ENCODE measurements at regions not wholly inside any gene's neighbourhood (a gene's known extent, or its start where the extent isn't known, plus 50 kb on each side); places are given as distances from the start of the nearest gene placed in this dataset.

DNA sequence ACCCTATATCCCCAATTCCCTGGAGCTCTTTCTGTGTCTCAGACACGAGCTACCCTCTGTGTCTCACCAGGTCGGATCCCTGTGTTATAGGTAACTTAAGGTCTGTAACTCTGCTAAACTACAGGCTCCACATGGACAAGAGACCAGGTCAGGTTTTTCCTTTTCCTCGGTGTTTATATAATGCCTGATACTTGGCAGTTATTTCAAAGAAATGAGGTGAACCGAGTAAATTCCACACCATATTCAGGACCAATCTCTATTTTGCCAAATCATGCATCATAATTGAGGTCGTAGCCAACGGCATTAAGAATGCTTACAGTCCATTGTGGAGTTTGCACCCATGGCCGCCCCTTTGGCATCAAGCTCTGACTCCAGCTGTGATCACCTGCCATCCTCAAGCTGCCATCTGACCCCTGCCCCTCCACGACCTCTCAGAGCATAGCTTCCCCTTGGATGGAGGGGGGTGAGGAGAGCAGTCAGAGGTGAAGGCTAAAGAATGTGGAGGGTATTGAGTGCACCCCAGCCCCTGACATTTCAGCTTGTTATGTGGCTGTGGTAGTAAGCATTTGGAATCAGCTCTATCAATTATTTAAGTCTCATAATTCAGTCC, 434.7 kb upstream of the RBFOX1 start:
- TF ChIP-seq, protein P1, sequence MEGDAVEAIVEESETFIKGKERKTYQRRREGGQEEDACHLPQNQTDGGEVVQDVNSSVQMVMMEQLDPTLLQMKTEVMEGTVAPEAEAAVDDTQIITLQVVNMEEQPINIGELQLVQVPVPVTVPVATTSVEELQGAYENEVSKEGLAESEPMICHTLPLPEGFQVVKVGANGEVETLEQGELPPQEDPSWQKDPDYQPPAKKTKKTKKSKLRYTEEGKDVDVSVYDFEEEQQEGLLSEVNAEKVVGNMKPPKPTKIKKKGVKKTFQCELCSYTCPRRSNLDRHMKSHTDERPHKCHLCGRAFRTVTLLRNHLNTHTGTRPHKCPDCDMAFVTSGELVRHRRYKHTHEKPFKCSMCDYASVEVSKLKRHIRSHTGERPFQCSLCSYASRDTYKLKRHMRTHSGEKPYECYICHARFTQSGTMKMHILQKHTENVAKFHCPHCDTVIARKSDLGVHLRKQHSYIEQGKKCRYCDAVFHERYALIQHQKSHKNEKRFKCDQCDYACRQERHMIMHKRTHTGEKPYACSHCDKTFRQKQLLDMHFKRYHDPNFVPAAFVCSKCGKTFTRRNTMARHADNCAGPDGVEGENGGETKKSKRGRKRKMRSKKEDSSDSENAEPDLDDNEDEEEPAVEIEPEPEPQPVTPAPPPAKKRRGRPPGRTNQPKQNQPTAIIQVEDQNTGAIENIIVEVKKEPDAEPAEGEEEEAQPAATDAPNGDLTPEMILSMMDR (IDR thresholded peaks at IDR 0.05; ENCODE audit: insufficient read depth, missing control alignments): no peak
- FAIRE-seq: no peak
- DNase-seq (ENCODE audit: insufficient read length, low spot score): no peak

DNA sequence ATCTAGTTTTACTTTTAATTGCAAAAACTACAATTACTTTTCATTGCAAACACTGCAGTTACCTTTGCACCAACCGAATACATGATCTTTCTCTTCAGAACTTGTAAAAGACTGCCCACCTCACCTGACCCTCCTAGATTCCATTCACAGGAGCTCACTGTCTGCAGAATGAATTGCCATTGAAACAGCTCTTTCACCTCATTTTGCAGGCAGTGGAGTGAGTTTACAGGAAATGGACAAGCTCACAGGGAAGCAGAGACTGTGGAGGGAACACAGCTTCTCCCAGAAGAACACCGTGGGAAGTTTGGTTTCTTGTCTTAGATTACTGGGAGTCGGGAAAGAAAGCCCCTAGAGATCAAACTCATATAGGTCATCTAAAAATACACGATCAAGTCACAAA, 439.7 kb upstream of the RBFOX1 start:
- TF ChIP-seq, protein P1 (IDR thresholded peaks at IDR 0.05; ENCODE audit: insufficient read depth, missing control alignments): no peak
- FAIRE-seq: no peak

DNA sequence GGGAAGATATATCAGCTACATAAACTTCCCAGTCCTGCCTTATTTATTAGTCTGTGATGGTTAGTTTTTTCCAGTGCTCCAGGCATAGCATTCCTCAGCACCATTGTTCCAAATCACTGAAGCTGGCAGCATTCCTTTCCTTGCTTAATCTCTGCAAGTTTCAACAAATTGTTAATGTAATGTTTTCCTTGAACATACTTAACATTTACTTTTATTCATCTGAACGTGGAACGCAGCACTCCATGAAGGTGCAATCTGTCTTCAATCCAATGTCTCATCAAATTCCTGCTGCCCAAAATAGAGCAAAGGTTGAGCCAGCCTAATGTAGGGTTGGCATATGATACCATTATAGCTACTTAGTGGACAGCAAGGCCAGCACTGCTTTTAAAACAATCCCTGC, 441.1 kb upstream of the RBFOX1 start:
- no peak for DNase-seq (ENCODE audit: insufficient read length, low spot score)
- TF ChIP-seq, protein P1 (IDR thresholded peaks at IDR 0.05; ENCODE audit: insufficient read depth, missing control alignments): no peak
- no peak for FAIRE-seq

More for the DNA sequence above, 439.7 kb upstream of the RBFOX1 start:
- DNase-seq (ENCODE audit: insufficient read length, low spot score): no peak

DNA sequence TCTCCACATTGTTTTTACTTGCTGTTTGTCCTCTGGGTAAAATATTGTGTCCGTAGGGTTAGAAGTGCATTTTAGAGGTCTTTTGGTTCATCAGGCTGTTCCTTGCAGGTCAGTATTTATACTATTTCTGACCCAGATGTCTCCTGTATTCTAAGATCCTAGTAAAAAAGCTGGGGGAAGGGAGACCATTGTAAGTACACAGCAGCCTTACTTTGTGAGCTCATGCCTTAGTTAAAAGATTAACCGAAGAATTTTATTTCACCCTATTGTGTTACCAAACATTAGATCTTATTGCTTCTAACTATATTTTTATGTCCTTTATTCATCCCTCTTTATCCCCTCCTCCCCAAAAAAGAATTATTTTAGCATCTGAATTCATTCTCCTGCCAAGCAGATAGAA, 444.1 kb upstream of the RBFOX1 start:
- TF ChIP-seq, protein P1 (IDR thresholded peaks at IDR 0.05; ENCODE audit: insufficient read depth, missing control alignments): no peak
- FAIRE-seq: no peak
- DNase-seq (ENCODE audit: insufficient read length, low spot score): no peak

DNA sequence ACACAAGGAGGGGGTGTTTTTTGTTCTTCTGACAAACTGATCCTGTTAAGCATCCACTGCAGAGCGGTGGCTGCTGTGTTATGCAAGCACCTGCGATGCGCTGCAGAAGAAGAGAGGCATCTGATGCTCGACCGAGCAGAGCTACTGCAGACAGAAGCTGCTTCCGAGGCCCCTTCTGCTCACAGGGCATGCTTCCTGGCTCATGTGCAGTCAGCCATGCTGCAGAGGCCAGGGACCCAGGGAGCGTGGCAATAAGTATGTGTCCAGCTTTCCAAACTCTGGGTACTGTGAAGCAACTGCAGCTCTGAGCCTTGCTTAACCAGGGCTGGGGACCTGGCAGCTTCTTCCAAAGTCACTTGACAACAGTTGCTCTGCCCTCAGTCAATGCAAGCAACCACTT, 448.6 kb upstream of the RBFOX1 start:
- DNase-seq (ENCODE audit: insufficient read length, low spot score): no peak
- TF ChIP-seq, protein P1 (IDR thresholded peaks at IDR 0.05; ENCODE audit: insufficient read depth, missing control alignments): no peak

DNA sequence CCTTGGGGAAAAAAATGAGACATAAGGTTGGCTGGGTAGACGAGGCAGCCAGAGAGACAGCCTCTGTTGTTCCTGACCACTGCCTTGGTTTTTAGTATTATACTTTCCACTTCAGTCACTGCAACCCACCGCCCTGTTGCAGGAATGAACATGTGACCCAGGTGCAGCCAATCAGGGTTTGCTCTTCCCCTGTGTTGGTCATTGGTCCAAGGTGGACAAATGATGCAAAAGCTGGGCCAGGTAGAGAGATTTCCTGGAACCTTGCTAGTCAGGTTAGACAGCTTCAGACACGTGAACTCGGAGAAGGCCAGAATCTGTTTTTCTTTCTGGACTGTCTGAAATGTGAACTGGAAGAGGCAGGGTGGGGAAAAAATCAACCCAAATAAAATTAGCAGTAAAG, 452.4 kb upstream of the RBFOX1 start:
- no peak for FAIRE-seq
- DNase-seq (ENCODE audit: insufficient read length, low spot score): no peak
- TF ChIP-seq, protein P1 (IDR thresholded peaks at IDR 0.05; ENCODE audit: insufficient read depth, missing control alignments): no peak

More for the DNA sequence above, 448.6 kb upstream of the RBFOX1 start:
- FAIRE-seq: no peak

DNA sequence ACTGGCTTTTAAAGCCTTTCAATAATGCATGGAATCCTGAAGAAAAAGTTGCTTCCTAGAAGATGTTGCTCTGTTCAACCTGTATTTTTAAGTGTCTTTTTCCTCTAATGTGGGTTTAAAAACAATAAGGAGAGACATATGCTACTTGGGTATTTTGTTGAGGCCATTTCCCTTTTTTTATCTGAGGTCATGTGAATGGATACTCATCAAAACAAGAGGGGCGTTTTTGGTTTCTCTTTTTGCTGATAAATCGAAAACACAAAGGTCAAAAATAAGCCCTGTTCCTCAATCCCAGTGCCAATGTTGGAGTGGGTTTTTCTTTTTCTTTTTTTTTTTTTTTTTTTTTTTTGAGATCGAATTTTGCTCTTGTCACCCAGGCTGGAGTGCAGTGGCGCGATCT, 468.0 kb upstream of the RBFOX1 start:
- DNase-seq (ENCODE audit: insufficient read length, low spot score) (no peak), FAIRE-seq (no peak)
- TF ChIP-seq, protein P1 (IDR thresholded peaks at IDR 0.05; ENCODE audit: insufficient read depth, missing control alignments): no peak
